ENCODE measurements at regions not wholly inside any gene's neighbourhood (a gene's known extent, or its start where the extent isn't known, plus 50 kb on each side); places are given as distances from the start of the nearest gene placed in this dataset.
"Not testable (repeated sequence)": the region's sequence is repeated elsewhere in the genome, so short reads cannot be mapped to it uniquely, and the experiment has no call there.

DNA sequence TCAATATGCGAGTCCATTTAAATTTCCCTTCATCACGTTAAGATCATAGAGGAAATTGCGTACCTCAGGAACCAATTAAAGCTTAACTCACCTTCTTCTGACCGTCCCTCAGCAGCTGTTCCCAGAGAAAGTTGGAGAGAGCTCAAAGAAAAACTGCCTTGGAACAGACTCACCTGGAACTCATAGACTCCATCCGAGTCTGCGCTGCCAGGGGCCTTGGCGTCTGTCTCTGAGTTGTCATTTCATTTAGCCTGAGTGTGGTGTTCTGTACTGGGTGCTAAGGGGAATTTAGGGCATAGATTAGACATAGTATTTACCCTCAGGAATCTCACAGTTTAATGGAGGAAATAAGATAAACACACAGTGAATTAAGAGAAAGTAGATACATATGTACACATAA, 892.7 kb downstream of the TLE1 start:
- no peak for DNase-seq

DNA sequence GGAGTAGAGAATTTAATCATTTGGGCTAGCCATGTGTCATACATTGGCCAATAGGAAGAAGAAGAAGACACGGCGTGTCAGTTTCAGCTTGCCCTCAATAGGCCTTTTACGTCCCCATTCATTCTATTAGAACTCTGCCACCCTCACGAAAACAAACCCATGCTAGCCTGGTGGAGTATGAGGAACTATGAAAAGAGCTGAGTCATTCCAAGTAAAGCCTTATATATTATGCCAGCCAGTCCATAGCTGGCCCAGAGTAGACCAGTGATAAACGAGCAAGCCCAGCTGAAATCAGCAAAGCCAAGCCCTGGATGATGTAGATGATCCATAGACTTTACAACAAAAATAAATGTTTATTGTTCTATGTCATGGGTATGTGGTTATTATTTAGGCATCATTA, 895.1 kb downstream of the TLE1 start:
- peak; percentile 59 for DNase-seq

DNA sequence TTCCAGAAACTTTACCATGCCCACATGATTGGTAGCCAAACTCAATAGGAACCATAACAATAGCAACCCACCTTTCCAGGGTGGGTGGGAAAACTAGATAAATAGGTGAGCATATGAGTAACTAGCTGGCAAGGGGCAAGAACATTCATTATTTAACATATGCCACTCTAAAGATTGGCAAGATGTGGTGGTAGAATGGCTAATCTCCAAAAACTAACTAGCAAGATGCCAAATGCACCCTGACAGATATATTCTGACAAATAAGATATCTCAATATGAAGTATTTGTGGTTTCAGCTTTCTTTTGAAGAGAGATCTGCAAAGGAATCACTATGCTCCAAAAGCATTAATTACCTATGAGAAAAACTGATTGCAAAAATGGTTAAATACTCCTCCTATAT, 895.6 kb downstream of the TLE1 start:
- no peak for DNase-seq

DNA sequence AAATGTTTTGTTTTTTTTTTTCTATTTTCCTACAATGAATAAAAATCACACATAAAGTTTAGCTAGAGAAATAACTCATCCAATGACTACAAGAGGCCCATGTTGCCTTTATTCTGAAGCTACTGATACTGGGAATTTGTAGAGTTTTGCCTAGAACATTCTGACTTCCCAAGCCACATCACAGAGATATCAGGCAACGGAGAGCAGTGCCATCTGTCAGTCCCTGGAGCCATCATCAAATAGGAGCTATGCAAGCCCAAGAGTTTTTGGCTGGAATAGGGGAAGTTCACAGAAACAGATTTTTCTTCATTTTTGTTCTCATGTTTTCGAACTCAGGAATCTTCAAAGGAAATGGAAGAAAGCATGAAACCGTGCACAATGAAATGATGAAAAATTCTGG, 896.6 kb downstream of the TLE1 start:
- no peak for DNase-seq

DNA sequence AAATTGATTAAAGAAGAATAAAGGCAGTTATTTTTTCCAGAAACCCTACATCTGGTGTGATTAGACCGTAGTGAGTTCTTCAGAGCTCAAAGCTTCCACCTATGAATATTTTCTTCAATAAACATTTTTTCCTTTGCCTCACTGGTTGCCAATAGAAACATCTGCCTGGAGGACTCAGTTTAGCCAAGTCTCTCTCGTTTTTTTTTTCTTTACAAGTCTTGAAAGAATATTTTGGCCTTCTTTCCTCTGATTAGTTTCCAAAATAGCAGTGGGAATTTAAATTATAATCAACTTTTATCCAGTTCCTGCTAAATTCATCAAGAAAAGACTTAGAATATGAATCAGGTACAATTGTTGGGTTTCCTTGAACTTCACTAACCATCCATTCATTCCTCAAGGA, 897.5 kb downstream of the TLE1 start:
- DNase-seq = no peak

DNA sequence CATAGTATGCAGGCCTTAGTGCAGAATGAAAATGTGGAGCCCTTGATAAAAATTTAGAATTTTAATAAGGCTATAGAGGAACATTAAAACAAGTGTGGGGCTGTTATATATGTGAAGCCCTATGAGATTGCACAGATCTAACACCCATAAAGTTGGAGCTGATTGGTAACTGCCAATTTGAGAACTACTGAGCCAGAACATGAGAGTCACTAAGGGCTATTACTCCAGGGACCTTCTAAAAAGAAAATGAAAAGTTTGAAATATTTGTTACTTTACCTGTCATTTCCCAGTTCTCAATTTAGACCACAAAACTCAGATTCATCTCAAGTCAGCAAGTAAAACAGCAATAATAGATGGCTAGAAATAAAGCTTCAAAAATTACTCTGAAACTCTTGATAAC, 898.6 kb downstream of the TLE1 start:
- no peak for DNase-seq

DNA sequence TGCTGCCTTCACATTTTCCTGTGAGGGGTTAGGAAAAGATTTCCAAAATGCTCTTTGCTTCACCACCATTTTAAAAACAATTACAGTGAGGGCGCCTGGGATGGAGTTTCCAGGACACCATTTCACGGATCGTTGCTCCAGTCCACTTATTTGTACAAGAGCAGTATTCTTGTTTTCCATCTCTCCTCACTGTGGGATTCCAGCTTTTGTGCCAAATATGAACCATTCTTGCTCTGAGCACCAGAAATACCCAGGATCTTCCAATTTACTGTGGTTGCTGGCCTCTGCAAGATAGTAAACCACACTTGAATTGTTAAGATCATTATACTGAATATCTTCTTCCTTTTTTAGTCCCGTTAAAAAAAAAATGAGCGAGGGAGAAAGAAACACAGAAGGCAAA, 899.5 kb downstream of the TLE1 start:
- DNase-seq = no peak

DNA sequence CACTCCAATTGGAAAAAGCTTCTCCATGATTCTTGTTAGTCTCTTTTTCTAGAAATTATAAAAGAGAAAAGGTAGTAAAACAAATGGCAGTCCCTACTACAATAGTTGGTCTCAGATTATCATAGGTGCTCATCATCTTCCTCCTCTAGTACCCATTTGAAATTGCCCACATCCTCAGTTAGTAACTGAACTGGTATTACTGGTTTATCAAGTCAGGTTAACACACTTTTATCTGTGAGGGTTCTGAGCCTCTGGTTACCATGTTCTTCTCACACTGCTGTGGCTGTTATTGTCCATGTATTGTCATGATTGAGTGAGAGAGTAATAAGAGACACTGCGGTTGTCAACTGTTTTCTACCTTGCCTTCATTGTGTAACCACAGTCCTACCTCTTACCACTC, 901.7 kb downstream of the TLE1 start:
- no peak for DNase-seq

DNA sequence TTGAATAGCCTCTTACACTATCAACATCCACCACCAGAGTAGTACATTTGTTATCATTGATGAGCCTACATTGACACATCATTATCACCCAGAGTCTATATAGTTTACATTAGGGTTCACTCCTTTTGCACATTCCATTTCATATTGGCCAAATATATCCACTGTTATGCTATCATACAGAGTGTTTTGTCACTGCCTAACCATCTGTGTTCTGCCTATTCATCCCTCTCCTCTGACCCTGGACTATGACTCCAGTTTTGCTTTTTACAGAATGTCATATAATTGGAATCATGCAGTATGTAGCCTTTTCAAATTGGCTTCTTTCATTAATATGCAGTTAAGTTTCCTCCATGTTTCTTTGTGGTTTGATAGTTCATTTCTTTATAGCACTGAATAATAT, 904.7 kb downstream of the TLE1 start:
- DNase-seq = no peak

DNA sequence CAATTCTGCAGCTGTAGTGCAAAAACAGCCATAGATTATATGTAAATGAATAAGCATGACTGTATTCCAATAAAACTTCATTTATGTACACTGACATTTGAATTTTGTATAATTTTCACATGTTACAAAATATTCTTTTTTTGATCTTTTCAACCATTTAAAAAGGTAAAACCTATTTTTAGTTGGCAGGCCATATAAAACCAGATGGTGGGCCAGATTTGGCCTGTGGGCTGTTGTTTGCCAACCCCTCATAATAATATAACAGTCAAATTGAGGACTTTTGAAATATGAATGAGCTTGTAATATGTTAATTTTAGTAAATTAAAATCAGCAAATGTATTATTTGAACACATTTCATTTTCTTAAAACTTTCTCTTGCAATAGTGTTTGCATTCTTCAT, 913.4 kb downstream of the TLE1 start:
- DNase-seq = no peak

DNA sequence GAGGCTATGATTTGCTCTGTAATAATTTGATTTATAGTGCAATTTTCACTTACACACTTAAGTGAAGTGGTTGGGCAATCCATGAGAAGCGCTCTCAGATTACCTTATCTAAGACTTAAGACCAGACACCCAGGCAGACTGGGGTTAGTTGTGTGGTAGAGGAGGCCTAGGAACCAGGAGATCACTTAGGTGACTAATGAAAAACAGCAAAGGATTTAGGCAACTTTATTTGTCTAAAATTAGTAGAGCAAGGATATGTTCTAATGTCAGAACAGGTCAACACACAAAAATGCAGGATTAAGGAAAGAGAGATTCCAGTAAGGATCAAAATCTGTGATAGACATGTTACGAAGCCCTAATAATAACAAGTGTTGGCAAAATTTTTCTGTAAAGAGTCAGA, 913.8 kb downstream of the TLE1 start:
- DNase-seq = no peak

DNA sequence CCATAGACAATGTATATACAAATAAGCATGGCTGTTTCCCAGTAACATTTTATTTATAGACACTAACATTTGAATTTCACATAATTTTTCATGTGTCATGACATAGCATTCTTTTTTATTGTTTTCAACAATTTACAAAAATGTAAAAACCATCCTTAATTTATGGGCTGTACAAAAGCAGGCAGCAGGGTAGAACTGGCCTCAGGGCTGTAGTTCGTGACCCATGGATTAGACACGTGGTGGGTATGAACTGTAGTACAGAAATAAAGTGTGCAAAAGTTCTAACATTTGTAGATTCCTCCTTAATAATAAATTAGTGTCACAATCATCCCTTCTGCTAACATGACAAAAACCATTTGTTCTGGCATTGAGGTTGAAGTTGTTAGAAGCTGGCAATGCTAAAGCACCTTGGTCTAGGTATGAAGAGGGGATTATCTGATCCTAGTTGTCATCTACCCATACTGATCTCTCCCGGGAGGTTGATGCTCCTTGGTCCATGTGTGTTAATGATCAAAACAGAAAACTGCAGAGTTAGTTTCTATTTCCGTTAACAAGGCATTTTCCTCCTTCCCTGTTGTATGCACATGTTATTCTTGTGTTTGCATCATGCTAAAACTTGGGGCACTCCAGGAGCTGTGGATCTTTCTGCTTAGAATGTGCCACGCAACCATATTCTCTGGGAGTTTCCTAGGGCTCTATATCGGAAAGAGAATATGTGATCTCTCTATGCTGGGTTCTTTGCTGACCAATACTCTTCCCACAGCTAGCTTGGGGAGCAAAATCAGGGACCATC, 917.6 kb downstream of the TLE1 start:
- DNase-seq = no peak

DNA sequence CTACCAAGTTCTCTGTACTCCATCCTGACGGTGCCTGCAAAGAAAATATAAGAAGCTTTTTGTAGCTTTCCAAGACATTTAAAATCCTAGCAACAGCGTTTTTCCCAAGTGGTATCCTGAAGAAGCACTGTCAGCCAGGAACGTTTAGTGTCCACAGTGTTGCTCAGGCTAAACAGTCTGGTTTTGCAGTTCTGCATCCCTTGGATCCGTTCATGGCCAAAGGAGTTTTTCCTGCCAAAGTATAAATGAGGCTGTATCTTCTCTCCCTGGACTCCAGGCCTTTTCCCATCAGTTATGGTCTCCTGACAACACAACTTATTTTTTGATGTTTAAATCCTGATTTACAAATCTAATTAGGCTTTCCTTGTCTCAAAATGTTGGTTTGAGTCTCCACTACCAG, 925.8 kb downstream of the TLE1 start:
- DNase-seq = no peak

DNA sequence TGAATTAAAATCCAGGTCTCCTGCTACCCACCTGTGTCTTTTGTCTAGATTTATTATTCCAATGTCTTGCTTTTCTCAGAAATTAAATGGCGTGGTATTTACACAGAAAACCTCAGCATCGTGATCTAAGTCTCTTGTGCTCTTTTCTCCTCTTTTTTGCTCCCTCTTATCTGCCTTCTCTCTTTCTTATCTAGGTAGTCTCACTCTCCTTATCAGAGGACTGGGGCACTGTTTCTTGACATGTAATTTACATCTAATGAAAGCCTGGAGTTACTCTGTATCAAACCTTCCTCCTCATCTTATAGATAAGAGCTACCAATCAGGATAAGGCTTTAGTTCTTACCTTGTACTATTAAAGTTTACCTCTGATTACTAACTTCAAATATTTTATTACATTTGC, 933.8 kb downstream of the TLE1 start:
- no peak for DNase-seq

DNA sequence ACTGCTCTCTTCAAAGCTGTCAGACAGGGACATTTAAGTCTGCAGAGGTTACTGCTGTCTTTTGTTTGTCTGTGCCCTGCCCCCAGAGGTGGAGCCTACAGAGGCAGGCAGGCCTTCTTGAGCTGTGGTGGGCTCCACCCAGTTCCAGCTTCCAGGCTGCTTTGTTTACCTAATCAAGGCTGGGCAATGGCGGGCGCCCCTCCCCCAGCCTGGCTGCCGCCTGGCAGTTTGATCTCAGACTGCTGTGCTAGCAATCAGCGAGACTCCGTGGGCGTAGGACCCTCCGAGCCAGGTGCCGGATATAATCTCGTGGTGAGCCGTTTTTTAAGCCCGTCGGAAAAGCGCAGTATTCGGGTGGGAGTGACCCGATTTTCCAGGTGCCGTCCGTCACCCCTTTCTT, 942.3 kb downstream of the TLE1 start:
- DNase-seq = not testable (repeated sequence)

DNA sequence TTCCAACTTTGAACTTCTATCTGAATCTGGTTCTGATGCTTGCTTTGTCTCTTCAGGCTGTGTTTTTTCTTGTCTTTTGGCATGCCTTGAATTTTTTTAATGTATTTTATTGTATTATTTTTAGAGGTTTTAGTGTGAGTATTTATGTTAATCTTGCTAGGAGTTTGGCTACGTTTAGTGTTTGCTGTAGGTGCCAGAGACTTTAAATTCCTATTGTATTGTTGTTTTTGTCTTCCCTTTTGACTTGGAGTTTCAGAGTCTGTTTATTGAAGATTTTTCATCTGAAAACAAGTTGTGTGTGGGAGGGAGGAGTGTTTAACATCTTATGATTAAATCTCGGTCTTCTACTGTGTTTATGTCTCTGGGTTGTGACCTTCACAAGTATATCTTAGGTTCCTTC, 956.8 kb downstream of the TLE1 start:
- no peak for DNase-seq

DNA sequence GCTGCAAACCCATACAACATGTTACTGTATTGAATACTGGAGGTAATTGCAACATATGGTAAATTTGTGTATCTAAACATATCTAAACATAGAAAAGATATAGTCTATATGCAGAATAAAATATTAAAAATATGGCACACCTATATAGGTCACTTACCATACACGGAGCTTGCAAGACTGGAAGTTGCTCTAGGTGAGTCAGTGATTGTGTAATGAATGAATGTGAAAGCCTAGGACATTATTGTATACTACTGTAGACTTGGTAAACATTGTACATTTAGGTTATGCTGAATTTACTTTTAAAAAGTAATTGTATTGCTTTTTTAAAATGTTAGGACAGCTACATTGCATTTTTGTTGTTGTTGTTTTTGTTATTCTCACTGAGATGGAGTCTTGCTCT, 968.8 kb downstream of the TLE1 start:
- no peak for DNase-seq

DNA sequence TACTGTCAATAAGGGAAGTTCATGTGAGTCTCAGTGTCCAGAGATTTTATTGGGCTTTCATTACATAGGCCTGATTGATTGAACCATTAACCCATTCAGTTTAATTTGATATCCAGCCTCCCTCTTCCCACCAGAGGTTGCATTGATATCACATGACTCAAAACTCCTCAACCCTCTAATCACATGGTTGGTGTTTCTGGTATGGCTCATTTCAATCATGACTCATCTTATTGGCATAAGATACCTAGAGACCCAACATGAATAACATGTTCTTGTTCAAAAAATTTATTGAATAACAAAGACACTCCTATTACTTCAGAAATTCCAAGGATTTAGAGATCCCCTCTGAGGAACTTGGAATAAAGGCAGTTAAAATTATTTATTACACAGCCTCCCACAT, 982.2 kb downstream of the TLE1 start:
- no peak for DNase-seq

DNA sequence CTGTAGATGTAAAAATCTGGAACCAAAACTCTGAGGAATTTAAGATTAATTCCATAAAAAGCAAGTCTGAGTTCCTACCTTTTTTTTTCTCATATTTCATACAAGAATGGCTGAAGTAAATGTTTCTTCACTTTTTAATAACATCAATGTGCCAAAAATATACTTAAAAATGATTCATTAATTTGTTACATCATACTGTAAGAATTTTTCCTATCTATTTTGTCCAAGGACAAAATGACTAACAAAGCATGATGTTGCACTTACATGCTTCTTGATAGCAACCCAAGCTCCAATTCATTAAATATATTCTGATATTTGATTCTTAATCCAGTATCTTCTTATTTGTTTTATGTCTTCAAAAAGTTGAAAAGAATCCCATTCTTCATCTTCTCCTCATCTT, 988.3 kb downstream of the TLE1 start:
- DNase-seq = no peak

DNA sequence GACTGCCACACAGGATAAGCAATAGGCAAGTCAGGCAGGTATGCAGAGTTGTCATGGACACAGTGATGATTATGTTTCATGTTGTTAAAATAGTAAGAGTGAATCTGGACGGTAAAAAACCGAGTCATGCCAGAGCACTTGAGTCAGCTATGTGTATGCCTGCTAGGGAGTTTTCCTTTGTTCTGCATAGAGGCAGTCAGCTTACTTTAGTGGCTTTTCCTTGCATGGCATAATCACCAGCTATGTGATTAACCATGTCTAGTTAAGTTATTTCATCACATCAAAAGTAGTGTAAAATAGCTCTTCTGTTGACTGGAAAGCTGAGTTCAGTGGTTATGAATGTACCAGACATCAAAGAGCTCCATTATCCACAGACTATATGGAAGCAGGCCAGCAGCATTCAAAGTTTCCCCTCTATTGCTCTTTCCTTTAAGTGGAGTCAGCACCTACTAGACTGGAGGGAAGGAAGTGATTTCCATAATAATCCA, 989.8 kb downstream of the TLE1 start:
- DNase-seq = no peak

DNA sequence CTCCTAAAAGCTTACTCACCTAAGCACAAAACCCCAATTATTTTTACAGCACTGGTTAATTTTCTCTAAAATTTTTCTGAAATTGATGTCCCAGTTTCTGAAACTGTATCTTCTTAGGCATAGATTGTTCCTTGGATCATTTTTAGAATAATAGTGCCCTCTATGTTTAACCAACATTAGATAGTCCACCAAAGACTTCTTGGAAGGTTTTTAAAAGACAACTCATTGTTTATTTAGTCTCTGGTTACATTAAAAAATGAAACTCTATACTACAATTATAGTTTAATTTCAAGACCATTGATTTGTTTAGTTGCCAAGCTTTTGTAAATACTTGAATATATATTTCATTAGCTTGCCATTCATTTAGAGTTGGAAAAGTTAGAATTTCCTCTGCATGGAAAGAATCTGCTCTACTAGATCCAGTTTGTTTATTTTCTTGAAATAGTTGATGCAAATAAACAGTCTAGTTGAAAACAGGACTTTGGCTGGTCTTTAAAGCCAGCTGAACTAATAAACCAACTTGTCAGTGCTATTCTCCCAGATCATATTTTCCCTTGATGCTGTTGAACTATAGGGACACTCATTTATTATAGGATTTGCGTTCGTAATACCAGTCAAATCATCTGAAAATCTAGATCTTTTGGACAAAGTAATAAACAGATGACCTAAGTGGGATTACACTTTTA, 990.5 kb downstream of the TLE1 start:
- no peak for DNase-seq

DNA sequence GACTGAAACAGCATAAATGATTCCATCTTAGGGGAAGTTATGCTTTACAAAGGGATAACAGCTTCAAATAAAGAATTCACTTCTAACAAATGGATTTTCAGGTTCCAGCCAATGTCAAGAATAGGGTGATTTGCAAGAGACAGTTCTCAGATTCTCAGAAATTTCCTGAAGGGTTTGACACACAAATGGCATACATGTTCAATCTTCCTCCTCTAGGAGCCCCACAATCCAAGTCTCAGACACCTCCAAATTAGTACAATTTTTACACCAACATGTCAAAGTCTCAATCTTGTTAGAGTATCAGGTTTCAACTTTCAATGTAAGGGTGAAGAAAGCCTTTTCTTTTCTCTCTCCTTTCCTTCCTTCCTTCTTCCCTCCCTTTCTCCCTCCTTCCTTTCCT, 996.6 kb downstream of the TLE1 start:
- no peak for DNase-seq

DNA sequence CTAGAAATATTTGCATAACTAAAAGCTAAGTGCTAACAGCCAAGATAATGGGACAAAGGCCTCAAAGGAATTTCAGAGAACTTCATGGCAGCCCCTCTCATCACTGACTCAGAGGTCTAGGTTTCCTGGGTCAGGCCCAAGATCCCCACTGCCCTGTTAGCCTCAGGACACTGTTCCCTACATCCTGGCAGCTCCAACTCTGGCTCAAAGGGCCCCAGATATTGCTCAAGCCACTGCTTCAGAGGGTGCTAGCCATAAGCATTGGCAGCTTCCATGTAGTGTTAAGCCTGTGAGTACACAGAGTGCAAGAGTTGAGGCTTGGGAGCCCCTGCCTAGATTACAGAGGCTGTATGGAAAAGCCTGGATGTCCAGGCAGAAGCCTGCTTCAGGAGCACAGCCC, 998.1 kb downstream of the TLE1 start:
- DNase-seq = no peak

DNA sequence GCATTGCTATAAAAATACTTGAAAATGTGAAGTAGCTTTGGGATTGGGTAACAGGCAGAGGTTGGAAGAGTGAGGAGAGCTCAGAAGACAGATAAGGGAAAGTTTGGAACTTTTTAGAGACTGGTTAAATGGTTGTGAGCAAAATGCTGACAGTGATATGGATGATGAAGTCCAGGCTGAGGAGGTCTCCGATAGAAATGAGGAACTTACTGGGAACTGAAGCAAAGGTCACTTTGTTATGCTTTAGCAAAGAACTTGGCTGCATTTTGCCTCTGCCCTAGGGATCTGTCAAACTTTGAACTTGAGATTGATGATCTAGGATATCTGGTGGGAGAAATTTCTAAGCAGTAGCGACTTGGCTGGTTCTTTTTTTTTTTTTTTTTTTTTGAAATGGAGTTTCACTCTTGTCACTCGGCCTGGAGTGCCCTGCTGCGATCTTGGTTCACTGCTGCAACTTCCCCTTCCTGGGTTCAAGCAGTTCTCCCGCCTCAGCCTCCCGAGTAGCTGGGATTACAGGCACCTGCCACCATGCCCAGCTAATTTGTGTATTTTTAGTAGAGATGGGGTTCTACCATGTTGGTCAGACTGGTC, 998.9 kb downstream of the TLE1 start:
- peak; percentile 49 for DNase-seq

Measured in MV-4-11 (cell line).